Liver (tissue), 8 donors: ENCODE measurements at regions not wholly inside any gene's neighbourhood (a gene's known extent, or its start where the extent isn't known, plus 50 kb on each side); places are given as distances from the start of the nearest gene placed in this dataset.

Experiments used
- DNase-seq: peaks from one replicate; pipeline ENCODE4 v3.0.0-alpha.2; 2017; ENCODE audit warnings: low spot score
- H3K27ac ChIP-seq, 2 donors: one replicate each; pipeline ENCODE4 v1.7.0; 2013; ENCODE audit warnings: inconsistent platforms in 2 of 2, low read length in 2 of 2, control low read depth in 1 of 2, low read depth in 1 of 2, mild to moderate bottlenecking in 1 of 2
- H3K27me3 ChIP-seq, 4 donors: one replicate each; pipeline versions ENCODE4 v1.6.1 to v1.7.0; 2013; ENCODE audit warnings: low read length in 3 of 4, inconsistent platforms in 1 of 4, mild to moderate bottlenecking in 1 of 4, moderate library complexity in 1 of 4; ENCODE audit not compliant: control insufficient read depth in 4 of 4, insufficient read depth in 4 of 4
- H3K36me3 ChIP-seq, 4 donors: one replicate each; pipeline versions ENCODE4 v1.6.1 to v1.7.0; 2013; ENCODE audit warnings: low read length in 3 of 4, mild to moderate bottlenecking in 3 of 4, low read depth in 1 of 4, moderate library complexity in 1 of 4; ENCODE audit not compliant: control insufficient read depth in 4 of 4, insufficient read depth in 3 of 4
- H3K4me1 ChIP-seq, 4 donors: one replicate each; pipeline versions ENCODE4 v1.6.1 to v1.7.0; 2013; ENCODE audit warnings: low read length in 3 of 4, mild to moderate bottlenecking in 3 of 4, moderate library complexity in 1 of 4; ENCODE audit not compliant: control insufficient read depth in 4 of 4, insufficient read depth in 4 of 4
- H3K4me3 ChIP-seq, 3 donors: one replicate each; pipeline versions ENCODE4 v1.6.1 to v1.7.0; 2013; ENCODE audit warnings: low read length in 3 of 3, control low read depth in 1 of 3, low read depth in 1 of 3, mild to moderate bottlenecking in 1 of 3
- H3K9ac ChIP-seq, 2 donors: one replicate each; pipeline ENCODE4 v1.7.0; 2013; ENCODE audit warnings: low read length in 2 of 2, mild to moderate bottlenecking in 2 of 2, moderate library complexity in 2 of 2, control low read depth in 1 of 2, low read depth in 1 of 2
- H3K9me3 ChIP-seq, 4 donors: one replicate each; pipeline versions ENCODE4 v1.6.1 to v1.7.0; 2013; ENCODE audit warnings: low read length in 3 of 4; ENCODE audit not compliant: control insufficient read depth in 4 of 4
- ATF3 ChIP-seq: IDR thresholded peaks from 2 replicates; pipeline ENCODE4 v1.6.1; 2016; ENCODE audit warnings: antibody characterized with exemption
- CTCF ChIP-seq: fragments of 150-350 bp; IDR thresholded peaks from 2 replicates; pipeline ENCODE4 v1.5.1; 2017; ENCODE audit warnings: improper control_type of control experiment, low read depth, low read length; ENCODE audit not compliant: missing input control
- EGR1 ChIP-seq, 2 donors: IDR thresholded peaks; 2 replicates each; pipeline ENCODE4 v1.6.1; 2016 to 2018; ENCODE audit warnings: antibody characterized with exemption in 2 of 2, low read depth in 2 of 2
- FOXA1 ChIP-seq: IDR thresholded peaks from 2 replicates; pipeline ENCODE4 v1.6.1; 2016; ENCODE audit warnings: antibody characterized with exemption
- FOXA2 ChIP-seq: IDR thresholded peaks from 2 replicates; pipeline ENCODE4 v1.6.1; 2016; ENCODE audit warnings: antibody characterized with exemption
- GABPA ChIP-seq, 2 donors: IDR thresholded peaks in 1 of 2; conservative IDR thresholded peaks in 1 of 2; 2 replicates each; pipeline ENCODE4 v1.6.1; 2016; ENCODE audit warnings: antibody characterized with exemption in 2 of 2, mild to moderate bottlenecking in 1 of 2, moderate library complexity in 1 of 2
- HNF4A ChIP-seq, 2 donors: conservative IDR thresholded peaks; 2 replicates each; pipeline ENCODE4 v1.6.1; 2016; ENCODE audit warnings: antibody characterized with exemption in 2 of 2, mild to moderate bottlenecking in 2 of 2
- HNF4G ChIP-seq: IDR thresholded peaks from 2 replicates; pipeline ENCODE4 v1.6.1; 2016; ENCODE audit warnings: antibody characterized with exemption
- JUND ChIP-seq, 2 donors: IDR thresholded peaks; 2 replicates each; pipeline ENCODE4 v1.6.1; 2016; ENCODE audit warnings: antibody characterized with exemption in 2 of 2
- MAX ChIP-seq: IDR thresholded peaks from 2 replicates; pipeline ENCODE4 v1.6.1; 2016; ENCODE audit warnings: antibody characterized with exemption
- NR2F2 ChIP-seq: IDR thresholded peaks from 2 replicates; pipeline ENCODE4 v1.6.1; 2016; ENCODE audit warnings: antibody characterized with exemption
- RAD21 ChIP-seq, 2 donors: IDR thresholded peaks; 2 replicates each; pipeline ENCODE4 v1.6.1; 2016; ENCODE audit warnings: antibody characterized with exemption in 2 of 2, mild to moderate bottlenecking in 2 of 2
- REST ChIP-seq: IDR thresholded peaks from 2 replicates; pipeline ENCODE4 v1.6.1; 2016; ENCODE audit warnings: antibody characterized with exemption, mild to moderate bottlenecking
- SP1 ChIP-seq: IDR thresholded peaks from 2 replicates; pipeline ENCODE4 v1.6.1; 2018; ENCODE audit warnings: antibody characterized with exemption, mild to moderate bottlenecking
- TAF1 ChIP-seq: conservative IDR thresholded peaks from 2 replicates; pipeline ENCODE4 v1.6.1; 2016; ENCODE audit warnings: antibody characterized with exemption, mild to moderate bottlenecking
- YY1 ChIP-seq: IDR thresholded peaks from 2 replicates; pipeline ENCODE4 v1.6.1; 2016; ENCODE audit warnings: antibody characterized with exemption, mild to moderate bottlenecking
- ZBTB33 ChIP-seq: IDR thresholded peaks from 2 replicates; pipeline ENCODE4 v1.6.1; 2016; ENCODE audit warnings: antibody characterized with exemption
- WGBS: extraction: QIAGEN DNeasy Blood & Tissue Kit; methylation state at CpG from one replicate; pipeline ENCODE4 v1.1.7; 2013; 5-methylcytosine and 5-hydroxymethylcytosine counted together
- donor health status: healthy.
- donor health status: healthy.
- donor health status: healthy.
- donor health status: healthy.
- donor health status: healthy.

- TF ChIP-seq ATF3 = no peak
- no peak for TF ChIP-seq MAX
- no peak for TF ChIP-seq TAF1
- no peak for TF ChIP-seq SP1
- TF ChIP-seq FOXA2 = no peak
- no peak for TF ChIP-seq JUND (IDR thresholded peaks at IDR 0.05)
- TF ChIP-seq YY1 = no peak
- no peak for TF ChIP-seq HNF4A (conservative IDR thresholded peaks at IDR 0.05)
- no peak for TF ChIP-seq EGR1 (IDR thresholded peaks at IDR 0.05; ENCODE audit: low read depth in 2 of 2)
- TF ChIP-seq REST = no peak
- no peak for TF ChIP-seq FOXA1
- TF ChIP-seq GABPA (IDR thresholded peaks at IDR 0.05 in 1 of 2, conservative IDR thresholded peaks at IDR 0.05 in 1 of 2) = no peak
- no peak for TF ChIP-seq HNF4G
- TF ChIP-seq ZBTB33 = no peak
- no peak for TF ChIP-seq NR2F2
- TF ChIP-seq CTCF = no peak
- TF ChIP-seq RAD21 (IDR thresholded peaks at IDR 0.05) = no peak
- H3K4me1 ChIP-seq = no peaks in the 10 kb centered on the region
- no peak overlapping the region for H3K27ac ChIP-seq
- peaks cover 0 to 3% (median 0%) of the 10 kb centered on the region in 4 donors for H3K27me3 ChIP-seq
- WGBS = 36% methylated on average over 18 of the region's 18 CpGs
- no peaks in the 10 kb centered on the region for H3K36me3 ChIP-seq
- H3K9me3 ChIP-seq = peaks cover 3 to 8% (median 6%) of the 10 kb centered on the region in 4 donors
- H3K4me3 ChIP-seq = no peak overlapping the region
- no peak for DNase-seq
- no peak overlapping the region for H3K9ac ChIP-seq
Measured at GRCh38 chr1:14366091-14367018, 232.1 kb upstream of the KAZN start.
